ENCODE measurements at regions not wholly inside any gene's neighbourhood (a gene's known extent, or its start where the extent isn't known, plus 50 kb on each side); places are given as distances from the start of the nearest gene placed in this dataset.

DNA sequence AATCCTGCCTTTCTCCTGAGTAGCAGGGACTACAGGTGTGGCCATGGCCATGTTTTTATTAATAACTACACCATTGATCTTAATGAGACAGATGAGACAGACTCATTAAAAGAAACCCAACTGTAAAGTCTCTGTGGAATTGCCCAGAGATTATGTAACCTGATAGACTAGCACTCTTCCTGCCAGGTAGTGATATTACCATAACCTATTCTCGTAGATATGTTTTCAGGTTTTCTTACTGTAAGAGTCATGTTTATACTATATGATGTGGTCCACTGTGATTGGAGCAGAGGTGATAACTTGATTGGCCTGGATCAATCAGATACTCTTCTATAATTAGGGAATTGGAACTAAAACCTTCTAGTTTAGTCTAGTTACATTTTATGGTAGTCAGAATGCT is 93.7 kb downstream of the NFKBIZ start:
- FAIRE-seq (no peak), DNase-seq (ENCODE audit: low read depth, low spot score) (no peak), ATAC-seq (peak; percentile 71)
- Histone ChIP-seq H3K36me3 (ENCODE audit: control insufficient read depth in 2 of 2, insufficient read depth in 2 of 2, low read length in 1 of 2) (no peaks in the 10 kb centered on the region), H2AFZ (ENCODE audit: control insufficient read depth, low read depth, low read length) (no peak overlapping the region), H3K4me3 (no peak overlapping the region), H3K4me2 (ENCODE audit: control insufficient read depth, insufficient read depth) (no peak overlapping the region), H4K20me1 (ENCODE audit: control insufficient read depth, insufficient read depth) (no peaks in the 10 kb centered on the region), H3K79me2 (ENCODE audit: control insufficient read depth, insufficient read depth, low read length) (no peaks in the 10 kb centered on the region), H3K4me1 (ENCODE audit: control insufficient read depth, insufficient read depth, low read length) (peaks cover 41% of the 10 kb centered on the region), H3K27me3 (replicated peaks in 1 of 2; ENCODE audit: control insufficient read depth in 2 of 2, insufficient read depth in 2 of 2, low read length in 1 of 2) (no peaks in the 10 kb centered on the region), H3K9ac (ENCODE audit: control insufficient read depth, insufficient read depth, low read length) (no peak overlapping the region), H3K9me3 (replicated peaks; ENCODE audit: control insufficient read depth, insufficient read depth, low read length) (no peaks in the 10 kb centered on the region), H3K27ac (ENCODE audit: control insufficient read depth, insufficient read depth) (no peak overlapping the region)
- CTCF ChIA-PET = interaction anchor here (1.5 kb wide), 1 partner anchor 34 kb away, joined by 3 read pairs; no protein-coding TSS in a partner anchor
- POLR2A ChIA-PET = interaction anchor here (1.0 kb wide), 1 partner anchor 9 kb away, joined by 4 read pairs; no protein-coding TSS in a partner anchor
- RAD21 ChIA-PET (ENCODE audit: unreplicated experiment) = interaction anchor here (0.7 to 1.7 kb wide), 9 partner anchors 9 to 283 kb away, joined by 3 to 5 read pairs (median 3); partner anchors contain the start of gene NFKBIZ
- in situ Hi-C loops (cut with MboI) (no loop called here), intact Hi-C loops (cut with micrococcal nuclease; ENCODE audit: unreplicated experiment) (loop anchor here (2.0 to 10.0 kb wide), 5 partner anchors 34 to 266 kb away; partner anchors contain the start of genes CEP97 and ZBTB11)
- SMC1A ChIA-PET (ENCODE audit: uncharacterized antibody, unreplicated experiment) = interaction anchor here (0.7 to 1.3 kb wide), 11 partner anchors 15 to 129 kb away, joined by 3 to 5 read pairs (median 3); no protein-coding TSS in a partner anchor
- no TSS peak for BruUV-seq (replicated peaks)
- WGBS (ENCODE audit: insufficient coverage, insufficient replicate concordance, low lambda C conversion rate, missing lambda C conversion rate) = 5% methylated on average over 1 of the region's 1 CpG
- TF ChIP-seq SMC3 (IDR thresholded peaks at IDR 0.05; ENCODE audit: borderline replicate concordance, low read length) = no peak
- TF ChIP-seq YY1 (IDR thresholded peaks at IDR 0.05; ENCODE audit: low read depth, low read length) = 0 out of 2 replicates have a peak, but pooled peaks have one; percentile 15
- 0 out of 2 replicates have a peak, but pooled peaks have one; percentile 47 for TF ChIP-seq BCL11A (IDR thresholded peaks at IDR 0.05; ENCODE audit: low read depth, low read length)
- no peak for TF ChIP-seq ETV6 (conservative IDR thresholded peaks at IDR 0.05 in 1 of 2, IDR thresholded peaks at IDR 0.05 in 1 of 2; ENCODE audit: borderline replicate concordance in 1 of 2, low read depth in 1 of 2)
- TF ChIP-seq TCF12 (IDR thresholded peaks at IDR 0.05; ENCODE audit: low read depth, low read length) = no peak
- peak; percentile 7; the same call in 1 of the 2 replicates for TF ChIP-seq CREM (IDR thresholded peaks at IDR 0.05; ENCODE audit: low read depth)
- TF ChIP-seq TBL1XR1 (IDR thresholded peaks at IDR 0.05; ENCODE audit: low read depth, low read length) = no peak
- no peak for TF ChIP-seq POLR2AphosphoS2 (IDR thresholded peaks at IDR 0.05; ENCODE audit: low read depth, low read length)
- TF ChIP-seq NFYA (IDR thresholded peaks at IDR 0.05; ENCODE audit: borderline replicate concordance, low read depth, low read length) = no peak
- TF ChIP-seq MXI1 (IDR thresholded peaks at IDR 0.05; ENCODE audit: low read depth, low read length) = no peak
- TF ChIP-seq, protein P1, sequence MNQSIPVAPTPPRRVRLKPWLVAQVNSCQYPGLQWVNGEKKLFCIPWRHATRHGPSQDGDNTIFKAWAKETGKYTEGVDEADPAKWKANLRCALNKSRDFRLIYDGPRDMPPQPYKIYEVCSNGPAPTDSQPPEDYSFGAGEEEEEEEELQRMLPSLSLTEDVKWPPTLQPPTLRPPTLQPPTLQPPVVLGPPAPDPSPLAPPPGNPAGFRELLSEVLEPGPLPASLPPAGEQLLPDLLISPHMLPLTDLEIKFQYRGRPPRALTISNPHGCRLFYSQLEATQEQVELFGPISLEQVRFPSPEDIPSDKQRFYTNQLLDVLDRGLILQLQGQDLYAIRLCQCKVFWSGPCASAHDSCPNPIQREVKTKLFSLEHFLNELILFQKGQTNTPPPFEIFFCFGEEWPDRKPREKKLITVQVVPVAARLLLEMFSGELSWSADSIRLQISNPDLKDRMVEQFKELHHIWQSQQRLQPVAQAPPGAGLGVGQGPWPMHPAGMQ (IDR thresholded peaks at IDR 0.05; ENCODE audit: borderline replicate concordance) = no peak
- TF ChIP-seq ATF7 (IDR thresholded peaks at IDR 0.05; ENCODE audit: low read depth) = peak; percentile 30; the same call in 1 of the 2 replicates
- no peak for TF ChIP-seq STAT3 (IDR thresholded peaks at IDR 0.05; ENCODE audit: low read depth, low read length)
- no peak for TF ChIP-seq SUPT20H (IDR thresholded peaks at IDR 0.05; ENCODE audit: borderline replicate concordance, control insufficient read depth, low read depth, low read length)
- peak; percentile 16; the same call in 1 of the 2 replicates for TF ChIP-seq JUNB (IDR thresholded peaks at IDR 0.05)
- TF ChIP-seq, protein P2, sequence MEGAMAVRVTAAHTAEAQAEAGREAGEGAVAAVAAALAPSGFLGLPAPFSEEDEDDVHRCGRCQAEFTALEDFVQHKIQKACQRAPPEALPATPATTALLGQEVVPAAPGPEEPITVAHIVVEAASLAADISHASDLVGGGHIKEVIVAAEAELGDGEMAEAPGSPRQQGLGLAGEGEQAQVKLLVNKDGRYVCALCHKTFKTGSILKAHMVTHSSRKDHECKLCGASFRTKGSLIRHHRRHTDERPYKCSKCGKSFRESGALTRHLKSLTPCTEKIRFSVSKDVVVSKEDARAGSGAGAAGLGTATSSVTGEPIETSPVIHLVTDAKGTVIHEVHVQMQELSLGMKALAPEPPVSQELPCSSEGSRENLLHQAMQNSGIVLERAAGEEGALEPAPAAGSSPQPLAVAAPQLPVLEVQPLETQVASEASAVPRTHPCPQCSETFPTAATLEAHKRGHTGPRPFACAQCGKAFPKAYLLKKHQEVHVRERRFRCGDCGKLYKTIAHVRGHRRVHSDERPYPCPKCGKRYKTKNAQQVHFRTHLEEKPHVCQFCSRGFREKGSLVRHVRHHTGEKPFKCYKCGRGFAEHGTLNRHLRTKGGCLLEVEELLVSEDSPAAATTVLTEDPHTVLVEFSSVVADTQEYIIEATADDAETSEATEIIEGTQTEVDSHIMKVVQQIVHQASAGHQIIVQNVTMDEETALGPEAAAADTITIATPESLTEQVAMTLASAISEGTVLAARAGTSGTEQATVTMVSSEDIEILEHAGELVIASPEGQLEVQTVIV (IDR thresholded peaks at IDR 0.05; ENCODE audit: borderline replicate concordance, partially characterized antibody) = no peak
- no peak for TF ChIP-seq DPF2 (IDR thresholded peaks at IDR 0.05)
- TF ChIP-seq NFXL1 (IDR thresholded peaks at IDR 0.05; ENCODE audit: borderline replicate concordance) = no peak
- no peak for TF ChIP-seq ZSCAN29 (IDR thresholded peaks at IDR 0.05)
- no peak for TF ChIP-seq GABPA (IDR thresholded peaks at IDR 0.05; ENCODE audit: low read depth)
- no peak for TF ChIP-seq CHD2 (IDR thresholded peaks at IDR 0.05; ENCODE audit: borderline replicate concordance, low read depth, low read length)
- TF ChIP-seq HDGF (IDR thresholded peaks at IDR 0.05) = no peak
- no peak for TF ChIP-seq SREBF1 (IDR thresholded peaks at IDR 0.05; ENCODE audit: low read length)
- no peak for TF ChIP-seq RBBP5 (conservative IDR thresholded peaks at IDR 0.05)
- TF ChIP-seq MTA3 (IDR thresholded peaks at IDR 0.05; ENCODE audit: borderline replicate concordance, low read length) = no peak
